ENCODE measurements at regions not wholly inside any gene's neighbourhood (a gene's known extent, or its start where the extent isn't known, plus 50 kb on each side); places are given as distances from the start of the nearest gene placed in this dataset.
"Not testable (repeated sequence)": the region's sequence is repeated elsewhere in the genome, so short reads cannot be mapped to it uniquely, and the experiment has no call there.

- peak; percentile 25 for DNase-seq (ENCODE audit: extremely low read depth, low read depth, low spot score)
Measured at GRCh38 chr7:51430480-51431086, 114.0 kb upstream of the COBL start.

GRCh38 chr7:51428217-51428887 lies 111.7 kb upstream of the COBL start:
- no peak for DNase-seq (ENCODE audit: extremely low read depth, low read depth, low spot score)

- DNase-seq (ENCODE audit: extremely low read depth, low read depth, low spot score): no peak
Measured at GRCh38 chr7:51426163-51426562, 109.6 kb upstream of the COBL start.

- DNase-seq (ENCODE audit: extremely low read depth, low read depth, low spot score): not testable (repeated sequence)
Measured at GRCh38 chr7:51409934-51410333, 93.3 kb upstream of the COBL start.

DNA sequence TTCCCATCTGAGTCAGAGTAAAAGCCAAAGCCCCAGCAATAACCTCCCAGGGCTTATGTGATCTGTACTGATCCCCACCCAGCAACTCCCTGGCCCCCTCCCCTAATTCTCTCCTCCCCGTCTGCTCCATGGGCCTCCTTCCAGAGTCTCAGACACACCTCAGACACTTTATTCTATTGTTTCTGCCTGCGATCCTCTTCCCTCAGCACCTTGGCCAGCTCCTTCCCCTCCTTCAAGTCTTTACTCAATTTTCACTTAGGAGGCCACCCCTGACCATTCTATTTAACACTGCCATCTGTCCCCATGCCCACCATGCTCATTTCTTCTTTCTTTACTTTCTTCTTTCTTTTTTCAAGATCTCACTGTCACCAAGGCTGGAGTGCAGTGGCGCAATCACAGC lies 81.0 kb upstream of the COBL start:
- not testable (repeated sequence) for DNase-seq (ENCODE audit: extremely low read depth, low read depth, low spot score)

DNA sequence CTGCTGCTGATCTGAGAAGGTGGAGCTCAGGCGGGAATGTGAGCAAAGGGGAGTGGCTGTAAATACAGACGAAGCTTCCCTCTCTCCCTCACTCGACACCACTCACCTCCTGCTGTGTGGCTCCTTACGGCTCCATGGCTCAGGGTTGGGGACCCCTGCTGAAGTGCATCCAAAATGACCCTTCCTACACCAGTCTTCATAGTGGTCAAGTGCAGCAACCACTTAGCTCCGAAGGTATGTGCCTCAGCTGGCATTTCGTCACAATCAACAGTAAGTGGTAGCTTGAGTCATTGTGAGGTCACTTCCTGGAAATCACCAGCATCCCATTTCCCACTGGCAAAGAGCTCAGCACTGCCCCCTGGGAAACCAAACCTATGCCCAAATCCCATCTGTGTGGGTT lies 76.4 kb upstream of the COBL start:
- not testable (repeated sequence) for DNase-seq (ENCODE audit: extremely low read depth, low read depth, low spot score)

GRCh38 chr7:51389952-51390351 lies 73.3 kb upstream of the COBL start:
- DNase-seq (ENCODE audit: extremely low read depth, low read depth, low spot score): not testable (repeated sequence)

- not testable (repeated sequence) for DNase-seq (ENCODE audit: extremely low read depth, low read depth, low spot score)
Measured at GRCh38 chr7:51389216-51389812, 72.7 kb upstream of the COBL start.

DNA sequence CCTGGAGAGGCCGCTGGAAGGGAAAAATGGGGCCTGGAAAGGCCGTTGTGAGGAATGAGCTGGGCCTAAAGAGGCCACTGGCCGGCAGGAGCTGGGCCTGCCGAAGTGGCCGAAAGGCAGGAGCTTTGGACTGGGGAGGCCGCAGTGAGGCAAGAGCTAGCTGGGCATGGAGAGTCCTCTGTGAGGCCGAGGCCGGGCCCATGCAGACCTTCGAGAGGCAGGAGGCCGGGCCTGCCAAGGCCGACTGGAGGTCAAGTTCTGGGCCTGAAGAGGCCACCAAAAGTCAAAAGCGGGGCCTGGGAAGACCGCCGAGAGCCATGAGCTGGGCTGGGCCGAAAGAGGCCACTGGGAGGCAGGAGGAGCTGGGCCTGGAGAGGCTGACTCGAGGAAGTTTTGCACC lies 71.6 kb upstream of the COBL start:
- DNase-seq (ENCODE audit: extremely low read depth, low read depth, low spot score): not testable (repeated sequence)

GRCh38 chr7:51386806-51387568 lies 70.4 kb upstream of the COBL start:
- DNase-seq (ENCODE audit: extremely low read depth, low read depth, low spot score): not testable (repeated sequence)

- DNase-seq (ENCODE audit: extremely low read depth, low read depth, low spot score): not testable (repeated sequence)
Measured at GRCh38 chr7:51386184-51386583, 69.6 kb upstream of the COBL start.

- DNase-seq (ENCODE audit: extremely low read depth, low read depth, low spot score): not testable (repeated sequence)
Measured at GRCh38 chr7:51382243-51382642, 65.6 kb upstream of the COBL start.

DNA sequence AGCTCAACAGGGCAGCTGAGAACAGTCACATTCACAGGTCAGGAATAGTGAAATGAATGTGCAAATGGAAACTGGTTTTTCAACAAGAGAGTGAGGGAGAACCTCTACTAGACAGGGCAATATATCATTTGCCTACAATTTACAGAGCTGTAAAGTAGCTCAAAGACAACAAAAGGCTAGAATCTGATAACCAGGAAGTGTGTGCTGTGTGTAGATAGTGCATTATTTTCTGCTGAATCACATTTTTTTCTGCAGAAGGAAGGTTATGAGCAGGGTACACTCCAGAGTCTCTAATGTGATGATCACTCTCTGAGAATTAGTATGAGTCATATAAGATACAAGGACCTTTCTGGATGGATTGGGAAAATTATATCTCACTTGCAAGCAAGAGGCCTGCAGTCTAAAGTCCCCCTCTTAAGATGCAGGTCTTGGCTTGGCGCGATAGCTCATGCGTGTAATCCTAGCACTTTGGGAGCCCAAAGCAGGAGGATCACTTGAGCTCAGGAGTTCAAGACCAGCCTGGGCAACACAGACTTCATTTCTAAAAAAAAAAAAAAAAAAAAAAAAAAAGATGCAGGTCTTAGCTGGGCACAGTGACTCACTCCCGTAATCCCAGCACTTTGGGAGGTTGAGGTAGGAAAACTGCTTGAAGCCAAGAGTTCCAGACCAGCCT lies 59.9 kb upstream of the COBL start:
- no peak for DNase-seq (ENCODE audit: extremely low read depth, low read depth, low spot score)

DNA sequence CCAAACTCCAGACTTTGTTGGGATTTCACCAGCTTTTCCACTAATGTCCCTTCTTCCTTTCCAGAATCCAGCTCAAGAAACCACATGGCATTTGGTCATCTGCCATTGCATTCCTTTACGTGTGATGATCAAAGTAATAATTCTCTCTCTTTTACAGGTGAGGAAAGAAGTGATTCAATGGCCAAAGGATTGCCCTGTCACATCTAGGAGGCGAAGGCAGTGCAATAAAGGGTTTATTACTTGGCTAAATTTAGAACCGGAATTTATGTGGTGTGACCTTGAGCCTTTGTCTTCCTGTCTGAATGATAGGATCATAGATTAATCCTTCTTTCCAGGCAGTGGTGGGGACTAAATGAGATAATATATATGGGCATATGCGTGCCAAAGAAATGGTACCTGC lies 58.3 kb upstream of the COBL start:
- DNase-seq (ENCODE audit: extremely low read depth, low read depth, low spot score): no peak

DNA sequence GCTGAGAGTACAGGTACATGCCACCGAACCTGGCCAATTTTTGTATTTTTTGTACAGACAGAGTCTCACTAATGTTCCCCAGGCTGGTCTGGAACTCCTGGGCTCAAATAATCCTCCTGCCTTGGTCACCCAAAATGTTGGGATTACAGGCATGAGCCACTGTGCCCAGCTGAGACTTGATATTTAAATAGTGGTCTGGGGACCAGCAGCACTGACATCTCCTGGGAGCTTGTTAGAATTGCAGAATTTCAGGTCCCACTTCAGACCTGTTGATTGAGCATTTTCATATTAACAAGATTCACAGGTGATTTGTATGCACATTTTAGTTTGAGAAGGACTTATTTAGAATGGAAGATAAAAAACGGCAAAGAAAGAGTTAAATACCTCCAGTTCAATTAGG lies 57.0 kb upstream of the COBL start:
- not testable (repeated sequence) for DNase-seq (ENCODE audit: extremely low read depth, low read depth, low spot score)

DNA sequence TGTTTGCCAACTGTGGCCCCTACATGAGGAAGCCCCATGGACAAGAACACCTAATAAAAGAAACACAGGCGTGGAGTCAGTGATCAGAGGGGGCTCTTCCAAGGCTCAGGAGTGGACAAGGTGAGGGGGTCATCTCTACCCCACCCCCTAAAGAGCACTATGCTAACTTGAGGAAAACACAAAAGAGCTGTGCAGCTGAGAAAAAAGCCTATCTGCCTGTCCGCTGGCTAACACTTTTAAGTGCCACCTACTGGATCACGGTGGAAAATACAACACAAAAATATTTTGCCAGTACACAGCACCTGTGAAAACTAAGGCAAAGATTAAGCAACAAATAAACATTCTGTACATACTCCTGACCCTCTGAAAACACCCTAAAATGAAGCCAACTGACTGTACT lies 53.1 kb upstream of the COBL start:
- no peak for DNase-seq (ENCODE audit: extremely low read depth, low read depth, low spot score)

GRCh38 chr7:51369228-51369627 lies 52.6 kb upstream of the COBL start:
- not testable (repeated sequence) for DNase-seq (ENCODE audit: extremely low read depth, low read depth, low spot score)

GRCh38 chr7:51368334-51368733 lies 51.7 kb upstream of the COBL start:
- no peak for DNase-seq (ENCODE audit: extremely low read depth, low read depth, low spot score)

DNA sequence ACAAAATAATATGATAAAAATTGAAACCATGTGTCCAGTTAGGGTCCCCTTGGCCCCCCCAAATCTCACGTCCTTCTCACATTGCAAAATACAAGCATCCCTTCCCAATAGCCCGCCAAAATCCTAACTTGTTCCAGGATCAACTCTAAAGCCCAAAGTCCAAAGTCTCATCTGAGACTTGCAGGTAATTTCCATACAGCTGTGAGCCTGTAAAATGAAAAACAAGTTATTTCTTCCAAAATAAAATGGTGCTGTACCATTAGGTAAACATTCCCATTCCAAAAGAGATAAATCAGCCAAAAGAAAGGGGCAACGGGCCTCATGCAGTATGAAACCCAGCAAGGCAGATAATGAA lies 51.0 kb upstream of the COBL start:
- DNase-seq (ENCODE audit: extremely low read depth, low read depth, low spot score): no peak

DNA sequence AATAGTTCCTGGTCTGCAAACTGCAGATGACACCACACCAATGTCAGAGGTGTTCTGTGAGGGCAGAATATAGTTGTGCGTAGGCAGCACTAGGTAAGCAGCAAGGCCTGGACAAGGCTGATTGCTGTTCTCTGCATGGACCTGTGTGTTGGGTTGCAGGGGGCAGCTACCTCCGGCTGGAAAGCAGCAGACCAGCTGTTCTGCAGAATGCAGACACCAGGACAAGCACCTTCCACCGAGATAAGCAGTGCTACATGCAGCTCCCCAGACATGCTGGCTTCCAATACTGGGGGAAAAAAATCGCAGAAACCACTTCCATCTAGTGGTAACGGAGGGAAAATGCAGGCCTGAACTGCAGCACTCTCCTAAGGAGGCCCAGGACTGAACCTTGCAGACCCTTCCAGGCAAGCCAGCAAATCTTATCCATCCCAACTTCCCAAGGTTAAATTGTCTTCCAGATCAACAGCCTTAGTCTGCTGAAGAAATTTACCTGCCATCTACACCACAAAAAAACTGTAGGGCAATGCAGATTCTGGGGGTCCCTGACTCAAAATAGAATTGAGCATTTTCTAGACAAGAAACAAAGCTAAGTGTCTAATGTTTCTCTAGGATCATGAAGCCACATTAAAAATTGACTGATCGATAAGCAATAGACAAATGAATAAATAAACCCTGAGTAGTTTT lies 50.5 kb upstream of the COBL start:
- no peak for DNase-seq (ENCODE audit: extremely low read depth, low read depth, low spot score)
